Astrocyte of the spinal cord (primary cell): ENCODE measurements at regions not wholly inside any gene's neighbourhood (a gene's known extent, or its start where the extent isn't known, plus 50 kb on each side); places are given as distances from the start of the nearest gene placed in this dataset.

Experiments
- DNase-seq: peaks from one replicate; pipeline ENCODE4 v3.0.0; 2011; ENCODE audit warnings: low read depth, low spot score
- H3K4me3 ChIP-seq: 2 replicates; pipeline ENCODE4 v1.5.1; 2011; ENCODE audit warnings: low read depth, mild to moderate bottlenecking, low read length, moderate library complexity
- CTCF ChIP-seq: IDR thresholded peaks from 2 replicates; pipeline ENCODE4 v1.5.1; 2012; ENCODE audit warnings: low read depth, mild to moderate bottlenecking, low read length, inconsistent platforms
- in situ Hi-C: cut with HindIII; loops from 2 replicates; pipeline ENCODE4 v1.10.0; 2017; ENCODE audit warnings: low sequenced_read_pairs

GRCh38 chr18:29104227-29104626, 927.3 kb upstream of the CDH2 start:
- in situ Hi-C loops, result no loop called here
- H3K4me3 ChIP-seq, result no peak overlapping the region
- TF ChIP-seq CTCF, result no peak
- DNase-seq, result no peak

DNA sequence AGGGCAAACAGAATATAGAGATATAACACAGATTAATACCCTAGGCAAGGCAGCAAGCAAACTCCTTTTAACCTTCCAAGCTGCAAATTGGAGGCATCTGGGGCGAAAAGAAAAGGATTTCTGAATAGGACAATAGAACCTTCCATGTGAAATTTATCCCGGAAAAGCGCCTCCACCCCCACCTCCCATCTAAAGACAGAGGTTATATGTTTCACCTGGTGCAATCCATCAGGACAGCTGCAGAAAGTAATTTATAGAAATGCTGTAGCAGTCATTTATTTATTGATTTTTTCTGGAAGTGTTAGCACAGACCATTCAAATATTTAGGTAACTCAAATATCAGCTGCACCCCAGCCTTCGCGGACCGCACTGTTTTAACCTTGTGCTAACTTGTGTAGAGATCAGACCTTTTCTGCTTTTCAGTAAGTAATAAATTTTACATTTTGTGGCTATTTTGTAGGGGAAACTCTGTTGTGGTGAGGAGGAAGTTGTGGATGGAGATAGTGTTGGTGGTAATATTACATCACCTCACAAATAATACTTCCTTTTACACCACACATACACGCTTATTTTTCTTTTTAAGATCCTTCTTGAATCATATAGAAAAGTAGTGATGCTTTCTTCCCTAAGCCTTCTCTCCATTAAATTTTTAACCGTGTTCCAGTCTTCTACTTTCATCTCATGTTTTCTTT, 919.3 kb upstream of the CDH2 start:
- TF ChIP-seq CTCF, result no peak
- H3K4me3 ChIP-seq, result no peak overlapping the region
- no peak for DNase-seq
- in situ Hi-C loops, result no loop called here

GRCh38 chr18:29087616-29088246, 910.8 kb upstream of the CDH2 start:
- no peak for TF ChIP-seq CTCF
- DNase-seq, result peak; percentile 7
- in situ Hi-C loops, result no loop called here
- H3K4me3 ChIP-seq, result no peak overlapping the region

DNA sequence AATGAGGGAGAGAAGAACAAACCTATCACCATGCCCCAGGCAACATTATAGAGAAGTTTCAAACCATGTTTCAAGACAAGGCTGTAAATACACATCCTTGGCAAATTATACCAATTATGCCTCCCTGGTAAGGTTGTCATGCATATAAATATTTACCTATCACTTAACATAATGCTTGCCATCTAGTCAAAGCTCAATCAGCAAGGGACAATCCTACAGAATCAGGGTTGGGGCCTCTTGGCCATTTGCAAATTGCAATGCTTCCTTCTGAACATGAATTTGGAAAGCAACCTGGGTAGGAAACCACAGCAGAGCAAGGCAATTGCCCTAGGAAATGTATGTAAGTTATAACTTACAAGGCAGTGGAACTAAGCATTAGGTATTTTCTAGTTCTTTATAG, 907.2 kb upstream of the CDH2 start:
- no peak overlapping the region for H3K4me3 ChIP-seq
- DNase-seq, result no peak
- no peak for TF ChIP-seq CTCF
- in situ Hi-C loops, result no loop called here

GRCh38 chr18:29083545-29083944, 906.6 kb upstream of the CDH2 start:
- H3K4me3 ChIP-seq, result no peak overlapping the region
- in situ Hi-C loops, result no loop called here
- peak; percentile 42 for DNase-seq
- TF ChIP-seq CTCF, result no peak

- in situ Hi-C loops, result no loop called here
Measured at GRCh38 chr18:29080946-29081345, 904.0 kb upstream of the CDH2 start.

More at GRCh38 chr18:29080946-29081345, 904.0 kb upstream of the CDH2 start:
- no peak for TF ChIP-seq CTCF
- no peak overlapping the region for H3K4me3 ChIP-seq
- no peak for DNase-seq
